ENCODE measurements at regions not wholly inside any gene's neighbourhood (a gene's known extent, or its start where the extent isn't known, plus 50 kb on each side); places are given as distances from the start of the nearest gene placed in this dataset.

DNA sequence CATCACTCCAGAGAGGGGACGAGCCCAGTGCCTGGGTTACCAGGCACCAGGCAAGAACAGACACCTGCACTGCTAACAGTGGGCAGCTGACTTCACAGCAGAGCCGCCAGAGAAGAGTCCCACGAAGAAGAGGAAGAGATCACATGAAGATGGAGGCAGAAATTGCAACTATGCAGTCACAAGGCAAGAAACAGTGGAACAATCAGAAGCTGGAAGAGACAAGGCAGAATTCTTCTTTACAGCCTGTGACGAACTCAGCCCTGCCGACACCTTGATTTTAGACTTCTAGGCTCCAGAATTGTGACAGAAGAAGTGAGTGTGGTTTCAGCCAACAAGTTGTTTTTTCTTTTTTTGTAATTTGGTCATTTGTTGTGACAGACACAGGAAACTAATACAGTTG, 59.2 kb downstream of the IL12A start:
- TF ChIP-seq, protein P1, sequence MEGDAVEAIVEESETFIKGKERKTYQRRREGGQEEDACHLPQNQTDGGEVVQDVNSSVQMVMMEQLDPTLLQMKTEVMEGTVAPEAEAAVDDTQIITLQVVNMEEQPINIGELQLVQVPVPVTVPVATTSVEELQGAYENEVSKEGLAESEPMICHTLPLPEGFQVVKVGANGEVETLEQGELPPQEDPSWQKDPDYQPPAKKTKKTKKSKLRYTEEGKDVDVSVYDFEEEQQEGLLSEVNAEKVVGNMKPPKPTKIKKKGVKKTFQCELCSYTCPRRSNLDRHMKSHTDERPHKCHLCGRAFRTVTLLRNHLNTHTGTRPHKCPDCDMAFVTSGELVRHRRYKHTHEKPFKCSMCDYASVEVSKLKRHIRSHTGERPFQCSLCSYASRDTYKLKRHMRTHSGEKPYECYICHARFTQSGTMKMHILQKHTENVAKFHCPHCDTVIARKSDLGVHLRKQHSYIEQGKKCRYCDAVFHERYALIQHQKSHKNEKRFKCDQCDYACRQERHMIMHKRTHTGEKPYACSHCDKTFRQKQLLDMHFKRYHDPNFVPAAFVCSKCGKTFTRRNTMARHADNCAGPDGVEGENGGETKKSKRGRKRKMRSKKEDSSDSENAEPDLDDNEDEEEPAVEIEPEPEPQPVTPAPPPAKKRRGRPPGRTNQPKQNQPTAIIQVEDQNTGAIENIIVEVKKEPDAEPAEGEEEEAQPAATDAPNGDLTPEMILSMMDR (conservative IDR thresholded peaks at IDR 0.05 in 1 of 2, IDR thresholded peaks at IDR 0.05 in 1 of 2; ENCODE audit: extremely low read depth in 1 of 2, insufficient read depth in 1 of 2, low read depth in 1 of 2, low read length in 2 of 2) = no peak
- TF ChIP-seq EZH2 (IDR thresholded peaks at IDR 0.05; ENCODE audit: borderline replicate concordance, low read length) = no peak

Measured in mammary epithelial cell (primary cell).